HEK293 (cell line): ENCODE measurements at regions not wholly inside any gene's neighbourhood (a gene's known extent, or its start where the extent isn't known, plus 50 kb on each side); places are given as distances from the start of the nearest gene placed in this dataset.

Source experiments
- CTCF ChIP-seq: fragments of 450-650 bp; formaldehyde crosslinking; IDR thresholded peaks from 2 replicates; pipeline ENCODE4 v1.5.1; 2016; ENCODE audit warnings: missing biosample characterization, missing genetic modification characterization
- KLF1 ChIP-seq: fragments of 450-650 bp; formaldehyde crosslinking; IDR thresholded peaks from 2 replicates; pipeline ENCODE4 v1.5.1; 2016; ENCODE audit warnings: missing biosample characterization, missing genetic modification characterization
- YY1 ChIP-seq: fragments of 450-650 bp; formaldehyde crosslinking; IDR thresholded peaks from 2 replicates; pipeline ENCODE4 v1.5.1; 2018; ENCODE audit warnings: missing biosample characterization, missing genetic modification characterization
- ZBTB11 ChIP-seq: fragments of 450-650 bp; formaldehyde crosslinking; conservative IDR thresholded peaks from 2 replicates; pipeline ENCODE4 v1.5.1; 2016; ENCODE audit warnings: low read depth, missing biosample characterization, missing genetic modification characterization
- ZFP3 ChIP-seq: fragments of 450-650 bp; formaldehyde crosslinking; IDR thresholded peaks from 2 replicates; pipeline ENCODE4 v1.5.1; 2016; ENCODE audit warnings: low read depth, missing biosample characterization, missing genetic modification characterization
- ZNF148 ChIP-seq: fragments of 450-650 bp; formaldehyde crosslinking; IDR thresholded peaks from 2 replicates; pipeline ENCODE4 v1.5.0; 2017; ENCODE audit warnings: missing biosample characterization, missing genetic modification characterization, borderline replicate concordance
- ZNF184 ChIP-seq: fragments of 450-650 bp; IDR thresholded peaks from 2 replicates; pipeline ENCODE4 v1.5.1; 2018; ENCODE audit warnings: missing biosample characterization, mild to moderate bottlenecking, missing genetic modification characterization
- ZNF350 ChIP-seq: fragments of 450-650 bp; formaldehyde crosslinking; IDR thresholded peaks from 2 replicates; pipeline ENCODE4 v1.5.0; 2017; ENCODE audit warnings: missing biosample characterization, mild to moderate bottlenecking, missing genetic modification characterization
- ZNF544 ChIP-seq: fragments of 450-650 bp; formaldehyde crosslinking; IDR thresholded peaks from 2 replicates; pipeline ENCODE4 v1.5.0; 2017; ENCODE audit warnings: missing biosample characterization, missing genetic modification characterization
- ZNF610 ChIP-seq: fragments of 450-650 bp; formaldehyde crosslinking; IDR thresholded peaks from 2 replicates; pipeline ENCODE4 v1.5.1; 2016; ENCODE audit warnings: missing biosample characterization, missing genetic modification characterization, borderline replicate concordance
- ZNF624 ChIP-seq: fragments of 450-650 bp; formaldehyde crosslinking; IDR thresholded peaks from 2 replicates; pipeline ENCODE4 v1.5.1; 2017; ENCODE audit warnings: missing biosample characterization, missing genetic modification characterization

GRCh38 chr12:71000748-71001147 lies 80.2 kb upstream of the PTPRR start:
- TF ChIP-seq ZFP3 (no peak), ZNF544 (no peak), ZNF624 (tag by site-specific recombination) (no peak), ZNF184 (tag by site-specific recombination) (no peak), CTCF (tag by site-specific recombination) (no peak), ZNF610 (tag by site-specific recombination) (no peak), ZBTB11 (tag by site-specific recombination) (no peak), ZNF148 (tag by site-specific recombination) (no peak), YY1 (tag by site-specific recombination) (no peak), KLF1 (tag by site-specific recombination) (no peak), ZNF350 (tag by site-specific recombination) (no peak)
